Right renal pelvis (tissue), 4 donors: ENCODE measurements at regions not wholly inside any gene's neighbourhood (a gene's known extent, or its start where the extent isn't known, plus 50 kb on each side); places are given as distances from the start of the nearest gene placed in this dataset.
A peak's percentile ranks its signal among the peaks of the same experiment; 100 is the strongest.

Experiments
- DNase-seq, 4 donors: peaks; one replicate each; pipeline ENCODE4 v3.0.0-alpha.2; 2013; ENCODE audit warnings: low read depth in 4 of 4, low spot score in 3 of 4, missing footprints in 1 of 4

DNA sequence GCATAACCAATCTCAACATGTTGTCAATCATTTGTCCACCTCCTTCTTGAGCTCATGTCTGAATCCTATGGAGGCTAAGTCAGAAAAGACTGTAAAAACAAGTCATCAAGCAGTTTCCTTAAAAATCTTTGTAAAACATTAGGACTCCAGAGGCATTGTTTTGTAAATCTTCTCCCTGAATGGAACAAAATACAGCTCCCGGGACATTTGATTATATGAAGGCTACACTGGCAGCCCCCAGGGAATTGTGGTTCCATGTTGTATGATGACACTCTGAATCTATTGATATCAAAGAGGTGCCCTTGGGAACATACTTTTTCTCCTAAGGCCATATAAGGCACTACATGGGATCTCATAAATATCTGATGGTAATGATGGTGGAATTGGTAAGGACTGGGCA lies 83.2 kb upstream of the NUDT12 start:
- no peak for DNase-seq

DNA sequence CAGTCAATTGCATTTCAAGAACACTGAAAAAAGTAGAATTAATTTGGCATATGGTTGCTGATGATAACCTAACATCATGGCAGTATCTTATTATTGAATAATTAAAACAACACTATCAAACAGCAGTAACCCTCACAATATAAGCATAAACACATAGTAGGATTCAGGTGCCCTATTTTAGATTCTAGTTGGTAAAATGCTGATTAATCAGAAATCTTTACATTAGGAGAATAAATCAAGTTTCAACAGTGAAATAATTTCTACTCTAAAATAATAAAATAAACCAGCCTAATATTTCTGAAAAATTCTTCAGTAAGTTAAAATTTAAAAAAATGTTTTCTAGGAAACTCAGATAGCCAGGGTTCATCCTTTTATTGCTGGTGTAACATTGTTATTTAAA lies 76.4 kb upstream of the NUDT12 start:
- no peak for DNase-seq

DNA sequence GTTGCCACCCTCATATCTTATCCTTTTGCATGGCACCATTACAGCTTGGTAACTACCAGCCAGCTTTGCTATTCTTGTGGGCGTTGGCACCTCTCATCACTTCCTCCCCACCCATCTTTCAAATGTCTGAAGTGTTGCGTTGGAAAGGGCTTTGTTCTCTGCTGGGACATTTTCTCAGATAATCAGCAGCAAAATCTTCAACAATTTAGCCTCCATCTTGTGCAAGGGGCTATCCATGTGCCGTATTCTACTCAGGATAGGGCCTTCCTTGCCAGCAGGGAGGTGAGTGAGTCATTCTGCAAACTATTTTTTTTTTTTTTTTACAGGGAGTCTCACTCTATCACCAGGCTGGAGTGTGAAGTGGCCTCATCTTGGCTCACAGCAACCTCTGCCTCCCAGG lies 62.1 kb upstream of the NUDT12 start:
- DNase-seq, result no peak

DNA sequence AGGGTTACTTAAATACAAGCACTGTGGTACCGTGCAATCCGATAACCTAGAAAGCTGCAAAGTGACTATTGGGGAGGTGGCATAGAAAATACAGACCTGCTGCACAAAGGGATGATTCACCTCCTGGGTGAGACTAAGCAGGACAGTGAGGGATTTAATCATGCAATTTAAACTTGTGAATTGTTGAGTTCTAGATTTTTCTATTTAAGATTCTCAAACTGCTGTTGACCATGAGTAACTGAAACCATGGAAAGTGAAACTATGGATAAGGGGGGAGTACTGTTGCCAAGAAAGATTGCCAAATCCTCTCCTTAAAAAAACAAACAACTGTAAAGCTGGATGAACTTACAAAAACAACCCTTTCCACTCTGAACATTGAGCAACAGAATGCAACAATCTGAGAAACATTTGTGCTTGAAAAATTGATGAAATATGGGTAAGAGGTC lies 61.5 kb upstream of the NUDT12 start:
- DNase-seq, result no peak

DNA sequence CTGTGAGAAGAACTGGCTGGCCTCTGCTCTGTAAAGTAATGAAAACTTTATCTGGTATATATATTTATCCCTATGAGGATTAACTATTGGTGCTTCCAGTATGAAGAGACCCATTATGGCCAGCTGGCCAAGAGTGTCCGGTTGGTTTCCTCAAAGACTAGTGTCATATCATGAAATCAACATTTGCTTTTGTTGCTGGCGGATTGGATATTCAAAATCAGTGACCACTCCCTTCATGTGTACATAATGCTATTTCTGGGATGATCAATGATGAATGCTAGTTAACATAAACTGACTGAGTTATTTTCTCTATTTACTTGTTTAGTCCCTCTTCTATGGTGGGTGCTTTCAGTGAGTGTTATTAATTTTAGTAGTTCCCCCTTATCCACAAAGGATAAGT lies 60.8 kb upstream of the NUDT12 start:
- DNase-seq, result no peak

DNA sequence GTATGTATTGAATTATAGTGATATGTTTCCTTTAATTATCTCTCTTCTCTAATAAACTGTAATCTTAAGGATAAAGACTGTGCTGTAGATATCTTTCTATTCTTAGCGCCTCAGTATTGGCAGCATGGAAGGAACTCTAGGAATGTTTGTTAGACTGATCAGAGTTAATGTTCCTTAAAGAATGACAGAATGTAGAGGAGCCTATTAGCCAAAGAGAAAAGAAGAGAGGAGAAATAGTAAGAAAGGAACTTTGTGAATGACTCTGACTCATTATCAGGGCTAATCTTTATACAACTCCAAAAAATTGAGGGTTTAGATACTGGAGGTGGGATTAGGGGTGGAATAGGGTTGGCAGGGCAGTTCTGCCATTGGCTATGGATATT lies 59.0 kb upstream of the NUDT12 start:
- DNase-seq, result peak in 1 of 4 donors; percentile 10

DNA sequence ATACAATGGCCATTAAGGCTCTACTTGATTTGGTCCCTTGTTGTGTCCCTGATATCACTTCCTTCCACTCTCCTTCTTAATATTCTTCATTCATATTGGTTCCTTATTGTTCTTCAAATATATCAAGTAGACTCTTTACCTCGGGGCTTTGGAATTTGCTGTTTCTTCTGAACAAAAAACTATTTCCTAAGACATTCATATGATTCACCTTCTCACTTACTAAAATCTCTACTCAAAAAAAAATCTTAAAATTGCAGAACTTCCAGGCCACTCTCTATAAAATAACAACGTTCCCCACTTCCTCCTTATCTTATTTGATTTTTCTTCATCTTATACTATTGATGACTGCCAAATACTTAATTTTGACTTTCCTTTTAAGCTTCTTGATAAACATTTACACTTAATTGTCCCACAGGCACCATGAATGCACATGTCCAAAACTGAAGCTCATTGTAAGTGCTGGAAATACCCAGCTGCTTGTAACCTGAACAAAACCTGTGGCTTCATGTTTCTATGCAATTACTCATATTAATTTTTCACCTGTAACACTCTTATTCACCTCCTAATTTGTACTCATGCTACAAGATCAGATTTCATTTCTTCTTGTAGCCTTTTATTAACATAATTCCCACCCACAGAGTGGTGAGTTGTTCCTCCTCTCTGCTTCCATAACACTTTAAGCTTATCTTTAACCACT lies 58.4 kb upstream of the NUDT12 start:
- DNase-seq, result no peak

DNA sequence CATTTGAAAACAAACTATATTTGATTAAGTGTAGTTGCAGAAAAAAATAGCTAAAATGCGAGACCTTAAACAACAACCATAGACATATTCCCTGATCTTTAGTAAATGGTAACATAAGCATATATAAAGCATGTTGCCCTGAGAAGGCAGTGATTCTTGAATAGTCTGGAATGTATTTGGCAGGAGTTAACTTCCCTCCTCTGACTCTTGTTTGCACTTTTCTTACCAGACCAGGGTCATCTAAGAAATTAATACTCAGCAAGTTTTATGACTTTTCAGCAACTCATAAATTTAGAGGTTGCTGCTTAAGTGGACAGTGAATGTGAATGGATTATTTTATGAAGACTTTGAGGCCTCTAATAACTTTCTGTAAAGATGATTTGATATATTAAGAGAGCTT lies 55.3 kb upstream of the NUDT12 start:
- DNase-seq, result no peak

DNA sequence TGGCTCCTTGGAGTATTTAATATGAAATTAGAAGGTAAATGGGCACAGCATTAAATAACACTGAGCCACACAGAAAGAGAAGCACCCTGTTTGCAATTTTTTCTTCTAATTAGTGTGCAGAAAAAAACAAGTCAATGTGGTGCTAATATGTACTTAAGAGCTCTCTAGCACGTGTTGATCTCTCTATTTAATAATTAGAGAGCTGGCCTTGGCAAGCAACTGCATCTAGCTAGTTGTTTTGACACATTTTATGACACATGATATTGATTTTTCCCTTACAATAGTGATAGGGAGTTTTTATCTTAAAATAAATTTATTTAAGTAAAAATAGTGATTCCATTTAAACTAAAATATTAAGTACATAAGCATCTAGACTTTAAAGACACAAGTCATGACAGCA lies 54.5 kb upstream of the NUDT12 start:
- DNase-seq, result no peak

DNA sequence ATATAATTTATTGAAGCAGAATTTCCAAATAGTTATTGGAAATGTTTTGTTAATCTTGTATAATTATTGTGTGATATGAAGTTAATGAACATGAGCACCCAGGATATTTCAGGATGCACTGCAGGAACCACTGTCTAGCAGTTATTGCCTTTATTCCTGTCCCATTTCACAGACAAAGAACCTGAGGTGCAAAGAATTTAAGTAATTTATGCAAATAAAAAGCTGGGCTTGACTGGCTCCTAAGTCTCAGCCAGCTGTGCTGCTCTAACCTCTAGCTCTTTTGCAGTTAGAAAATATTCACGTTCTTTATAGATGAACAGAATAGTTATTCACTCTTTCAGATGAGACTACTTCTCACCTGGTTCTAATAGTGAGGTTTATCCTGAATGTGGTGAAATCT lies 50.0 kb upstream of the NUDT12 start:
- DNase-seq, result no peak
